ENCODE measurements at regions not wholly inside any gene's neighbourhood (a gene's known extent, or its start where the extent isn't known, plus 50 kb on each side); places are given as distances from the start of the nearest gene placed in this dataset.

DNA sequence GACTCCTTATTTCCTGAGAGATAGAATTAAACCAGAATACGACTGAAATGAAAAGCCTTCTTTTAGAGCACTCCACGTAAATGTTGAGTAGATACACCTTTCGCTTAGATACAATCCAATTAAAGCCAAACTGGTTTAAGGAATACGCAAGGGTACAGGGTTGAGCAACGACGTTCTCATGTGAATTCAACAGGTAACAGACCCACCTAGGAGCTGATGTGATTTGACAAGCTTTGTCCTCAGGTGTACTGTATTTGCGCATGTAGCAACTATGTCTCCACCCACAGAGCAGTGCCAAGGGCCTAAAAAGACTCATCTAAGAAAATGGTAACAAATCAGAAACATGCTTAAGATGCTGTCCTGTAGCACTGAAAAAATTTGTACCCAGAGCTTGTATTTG, 139.6 kb downstream of the GATA3 start:
- Histone ChIP-seq H3K27ac (no peak overlapping the region), H3K4me1 (ENCODE audit: insufficient read depth) (no peaks in the 10 kb centered on the region), H3K4me3 (no peak overlapping the region), H3K27me3 (no peaks in the 10 kb centered on the region), H3K36me3 (no peaks in the 10 kb centered on the region), H3K9me3 (no peaks in the 10 kb centered on the region)
- 74 to 84% (median 77%) methylated on average over 7 of the region's 7 CpGs for WGBS, 3 donors
- intact Hi-C loops (cut with DNase I), result no loop called here
- no peak for DNase-seq
- TF ChIP-seq EP300 (IDR thresholded peaks at IDR 0.05), result no peak
- no peak for TF ChIP-seq POLR2A (IDR thresholded peaks at IDR 0.05)
- TF ChIP-seq, protein P1, sequence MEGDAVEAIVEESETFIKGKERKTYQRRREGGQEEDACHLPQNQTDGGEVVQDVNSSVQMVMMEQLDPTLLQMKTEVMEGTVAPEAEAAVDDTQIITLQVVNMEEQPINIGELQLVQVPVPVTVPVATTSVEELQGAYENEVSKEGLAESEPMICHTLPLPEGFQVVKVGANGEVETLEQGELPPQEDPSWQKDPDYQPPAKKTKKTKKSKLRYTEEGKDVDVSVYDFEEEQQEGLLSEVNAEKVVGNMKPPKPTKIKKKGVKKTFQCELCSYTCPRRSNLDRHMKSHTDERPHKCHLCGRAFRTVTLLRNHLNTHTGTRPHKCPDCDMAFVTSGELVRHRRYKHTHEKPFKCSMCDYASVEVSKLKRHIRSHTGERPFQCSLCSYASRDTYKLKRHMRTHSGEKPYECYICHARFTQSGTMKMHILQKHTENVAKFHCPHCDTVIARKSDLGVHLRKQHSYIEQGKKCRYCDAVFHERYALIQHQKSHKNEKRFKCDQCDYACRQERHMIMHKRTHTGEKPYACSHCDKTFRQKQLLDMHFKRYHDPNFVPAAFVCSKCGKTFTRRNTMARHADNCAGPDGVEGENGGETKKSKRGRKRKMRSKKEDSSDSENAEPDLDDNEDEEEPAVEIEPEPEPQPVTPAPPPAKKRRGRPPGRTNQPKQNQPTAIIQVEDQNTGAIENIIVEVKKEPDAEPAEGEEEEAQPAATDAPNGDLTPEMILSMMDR (IDR thresholded peaks at IDR 0.05), result no peak

DNA sequence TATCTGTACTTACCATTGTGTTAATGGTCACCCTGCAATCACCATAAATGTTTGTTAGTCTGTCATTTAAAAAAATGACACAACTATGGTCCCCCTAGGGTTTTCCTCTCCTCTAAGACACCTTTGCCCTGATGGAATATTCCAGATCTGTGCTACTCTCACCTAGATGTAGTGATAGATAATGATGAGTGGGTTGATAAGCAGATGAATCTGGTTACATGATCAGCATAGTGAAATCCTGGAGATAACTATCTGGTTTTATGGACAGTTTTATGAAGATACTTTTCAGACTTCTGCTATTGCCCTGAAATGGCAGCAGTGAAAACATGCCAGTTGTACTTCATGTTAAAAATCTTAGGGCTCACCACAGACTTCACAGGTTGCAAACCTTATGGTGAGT, 152.4 kb downstream of the GATA3 start:
- H3K4me1 ChIP-seq (ENCODE audit: insufficient read depth), result no peaks in the 10 kb centered on the region
- H3K9me3 ChIP-seq, result no peaks in the 10 kb centered on the region
- no peak overlapping the region for H3K27ac ChIP-seq
- H3K36me3 ChIP-seq, result no peaks in the 10 kb centered on the region
- H3K4me3 ChIP-seq, result no peak overlapping the region
- H3K27me3 ChIP-seq, result no peaks in the 10 kb centered on the region
- no peak for TF ChIP-seq POLR2A (IDR thresholded peaks at IDR 0.05)
- intact Hi-C loops (cut with DNase I), result no loop called here
- no peak for DNase-seq

DNA sequence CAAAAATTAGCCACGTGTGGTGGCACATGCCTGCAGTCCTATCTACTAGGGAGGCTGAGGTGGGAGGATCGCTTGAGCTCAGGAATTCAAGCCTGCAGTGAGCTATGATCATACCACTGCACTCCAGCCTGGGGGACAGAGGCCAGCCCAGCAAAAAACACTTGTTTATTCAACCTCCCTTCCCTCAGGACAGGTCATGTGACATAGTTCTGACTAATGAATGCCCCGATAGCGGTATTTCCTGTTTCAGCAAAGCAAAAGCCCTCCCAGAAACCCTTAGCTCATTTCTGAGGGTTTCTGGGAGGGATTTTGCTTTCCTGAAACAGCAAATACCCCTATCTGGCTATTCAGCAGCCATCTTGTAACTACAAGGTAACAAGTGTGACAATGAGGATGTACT, 157.1 kb downstream of the GATA3 start:
- Histone ChIP-seq H3K9me3 (no peaks in the 10 kb centered on the region), H3K36me3 (no peaks in the 10 kb centered on the region), H3K4me3 (no peak overlapping the region), H3K4me1 (ENCODE audit: insufficient read depth) (no peaks in the 10 kb centered on the region), H3K27me3 (no peaks in the 10 kb centered on the region), H3K27ac (no peak overlapping the region)
- TF ChIP-seq EP300 (IDR thresholded peaks at IDR 0.05), result no peak
- TF ChIP-seq, protein P1 (IDR thresholded peaks at IDR 0.05), result no peak
- TF ChIP-seq POLR2A (IDR thresholded peaks at IDR 0.05), result no peak
- intact Hi-C loops (cut with DNase I), result no loop called here
- 63 to 92% (median 67%) methylated on average over 4 of the region's 4 CpGs for WGBS, 3 donors
- DNase-seq, result no peak

DNA sequence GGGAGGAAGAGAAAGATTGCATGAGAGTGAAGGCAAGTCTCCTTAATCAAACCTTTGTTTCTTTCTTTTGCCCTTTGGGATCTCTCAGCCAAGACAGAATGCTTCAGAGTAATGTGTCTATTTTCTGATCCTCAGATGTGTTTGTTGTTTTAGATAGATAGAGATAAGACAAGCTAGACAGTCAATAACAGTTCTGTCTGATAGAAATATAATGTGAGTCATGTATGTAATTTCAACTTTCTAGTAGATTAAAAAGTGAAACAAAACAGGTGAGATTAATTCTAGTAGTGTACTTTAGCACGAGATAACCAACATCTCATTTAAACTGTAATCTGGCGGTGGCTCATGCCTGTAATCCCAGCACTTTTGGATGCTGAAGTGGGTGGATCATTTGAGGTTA, 159.2 kb downstream of the GATA3 start:
- no peaks in the 10 kb centered on the region for H3K4me1 ChIP-seq (ENCODE audit: insufficient read depth)
- H3K27ac ChIP-seq, result no peak overlapping the region
- no peak for TF ChIP-seq POLR2A (IDR thresholded peaks at IDR 0.05)
- TF ChIP-seq EP300 (IDR thresholded peaks at IDR 0.05), result no peak
- TF ChIP-seq, protein P1 (IDR thresholded peaks at IDR 0.05), result no peak
- no peaks in the 10 kb centered on the region for H3K9me3 ChIP-seq
- H3K27me3 ChIP-seq, result no peaks in the 10 kb centered on the region
- no peaks in the 10 kb centered on the region for H3K36me3 ChIP-seq
- WGBS, 3 donors, result 88 to 91% (median 90%) methylated on average over 2 of the region's 2 CpGs
- no peak overlapping the region for H3K4me3 ChIP-seq
- no peak for DNase-seq
- intact Hi-C loops (cut with DNase I), result no loop called here

DNA sequence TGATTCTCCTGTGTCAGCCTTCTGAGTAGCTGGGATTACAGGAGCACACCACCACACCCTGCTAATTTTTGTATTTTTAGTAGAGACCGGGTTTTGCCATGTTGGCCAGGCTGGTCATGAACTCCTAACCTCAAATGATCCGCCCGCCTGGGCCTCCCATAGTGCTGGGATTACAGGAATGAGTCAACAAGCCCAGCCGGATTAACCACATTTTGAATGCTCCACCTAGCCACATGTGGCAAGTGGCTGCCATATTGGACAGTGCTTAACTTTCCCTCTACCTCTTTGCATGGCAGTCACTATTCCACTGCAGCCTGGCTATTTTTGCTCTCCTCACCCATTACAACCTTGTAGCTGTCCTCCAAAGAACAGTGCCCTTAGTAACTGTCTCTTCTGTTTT, 160.1 kb downstream of the GATA3 start:
- intact Hi-C loops (cut with DNase I), result no loop called here
- Histone ChIP-seq H3K36me3 (no peaks in the 10 kb centered on the region), H3K27me3 (no peaks in the 10 kb centered on the region), H3K9me3 (no peaks in the 10 kb centered on the region), H3K27ac (no peak overlapping the region), H3K4me1 (ENCODE audit: insufficient read depth) (no peaks in the 10 kb centered on the region), H3K4me3 (no peak overlapping the region)
- no peak for DNase-seq
- 91 to 96% (median 91%) methylated on average over 4 of the region's 4 CpGs for WGBS, 3 donors
- TF ChIP-seq EP300 (IDR thresholded peaks at IDR 0.05) (no peak), POLR2A (IDR thresholded peaks at IDR 0.05) (no peak)
- TF ChIP-seq, protein P1 (IDR thresholded peaks at IDR 0.05), result no peak
